ENCODE measurements at regions not wholly inside any gene's neighbourhood (a gene's known extent, or its start where the extent isn't known, plus 50 kb on each side); places are given as distances from the start of the nearest gene placed in this dataset.

GRCh38 chr10:105742923-105743322 lies 1101.8 kb downstream of the SORCS3 start:
- no peak for TF ChIP-seq CTCF (IDR thresholded peaks at IDR 0.05; ENCODE audit: low read depth, low read length)
- no peak for TF ChIP-seq EZH2phosphoT487 (IDR thresholded peaks at IDR 0.05; ENCODE audit: low read depth)

Data from OCI-LY3 (cell line).